Fibroblast of peridontal ligament (primary cell): ENCODE measurements at regions not wholly inside any gene's neighbourhood (a gene's known extent, or its start where the extent isn't known, plus 50 kb on each side); places are given as distances from the start of the nearest gene placed in this dataset.

Experiments used
- DNase-seq: peaks from one replicate; pipeline ENCODE4 v3.0.0-alpha.2; 2010; ENCODE audit errors: extremely low read depth

GRCh38 chr1:234704106-234704887, 94.3 kb upstream of the IRF2BP2 start:
- no peak for DNase-seq

GRCh38 chr1:234702342-234703000, 92.5 kb upstream of the IRF2BP2 start:
- peak; percentile 39 for DNase-seq

DNA sequence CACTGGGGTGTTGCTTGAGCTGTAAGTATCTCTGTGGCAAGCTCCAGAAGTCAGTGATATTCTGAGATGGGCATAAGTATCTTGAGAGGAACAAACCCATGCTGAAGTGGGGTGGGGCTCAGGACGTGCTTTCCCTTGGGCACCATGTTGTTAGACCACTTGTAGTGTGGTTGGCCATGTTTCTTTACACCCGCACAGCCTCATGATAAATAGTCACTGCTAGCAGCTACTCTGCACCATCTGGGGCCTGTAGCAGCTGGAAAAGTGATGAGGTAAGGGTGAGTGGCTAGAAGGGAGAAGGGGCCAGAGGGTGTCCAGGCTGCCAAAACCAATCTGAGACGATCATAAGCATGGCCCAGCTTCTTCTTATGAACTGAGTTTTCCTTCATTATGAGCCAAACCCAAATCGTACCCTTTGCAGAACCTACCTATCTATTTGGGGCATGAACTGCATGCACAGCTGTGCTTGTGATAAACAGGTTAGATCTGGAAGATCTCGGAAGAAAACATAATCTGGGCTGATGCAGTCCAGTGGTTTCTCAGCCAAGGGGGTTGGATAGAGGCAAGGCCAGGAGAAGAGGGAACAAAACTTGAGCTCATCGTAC, 91.9 kb upstream of the IRF2BP2 start:
- DNase-seq: no peak

DNA sequence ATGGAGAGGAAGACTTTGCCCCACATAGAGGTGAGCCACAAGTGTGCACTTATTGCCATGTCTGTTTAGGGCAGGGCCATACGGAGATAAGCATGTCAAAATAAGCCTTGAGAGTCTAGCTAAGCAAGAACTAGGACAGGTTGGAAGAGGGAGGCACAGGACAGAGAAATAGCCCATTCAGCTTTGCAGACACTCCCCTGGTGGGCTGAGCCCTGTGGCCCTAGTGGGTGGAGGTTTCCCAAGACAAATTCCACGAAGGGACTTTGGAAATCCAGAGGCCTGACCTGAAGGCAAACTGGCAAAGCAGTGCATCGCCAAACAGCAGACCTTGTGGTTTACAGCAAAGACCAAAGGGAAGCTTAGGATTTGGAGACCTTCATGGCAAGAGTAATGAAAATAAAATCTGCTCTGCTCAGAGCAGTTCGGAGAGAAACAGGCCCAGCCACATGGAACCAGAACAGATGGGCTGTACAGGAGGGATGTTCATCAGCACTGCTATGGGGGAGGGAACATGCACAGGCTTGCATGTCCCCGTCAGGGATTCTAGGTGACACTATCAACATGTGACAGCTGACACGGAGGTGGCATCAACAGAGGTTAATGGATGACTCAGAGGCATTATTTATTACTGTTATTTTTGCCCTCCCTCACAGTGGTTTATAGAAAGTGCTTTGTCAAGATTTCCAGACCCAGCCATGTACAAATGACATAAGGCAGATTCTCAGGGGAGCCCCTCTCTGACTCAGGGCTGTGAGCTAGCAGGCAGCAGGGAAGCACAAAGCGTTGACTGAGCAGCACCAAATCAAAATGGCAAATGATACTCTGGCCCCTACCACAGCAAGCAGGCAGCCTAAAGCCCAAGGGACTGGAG, 90.1 kb upstream of the IRF2BP2 start:
- DNase-seq: peak; percentile 58

- DNase-seq: no peak
Measured at GRCh38 chr1:234698686-234699085, 88.7 kb upstream of the IRF2BP2 start.

DNA sequence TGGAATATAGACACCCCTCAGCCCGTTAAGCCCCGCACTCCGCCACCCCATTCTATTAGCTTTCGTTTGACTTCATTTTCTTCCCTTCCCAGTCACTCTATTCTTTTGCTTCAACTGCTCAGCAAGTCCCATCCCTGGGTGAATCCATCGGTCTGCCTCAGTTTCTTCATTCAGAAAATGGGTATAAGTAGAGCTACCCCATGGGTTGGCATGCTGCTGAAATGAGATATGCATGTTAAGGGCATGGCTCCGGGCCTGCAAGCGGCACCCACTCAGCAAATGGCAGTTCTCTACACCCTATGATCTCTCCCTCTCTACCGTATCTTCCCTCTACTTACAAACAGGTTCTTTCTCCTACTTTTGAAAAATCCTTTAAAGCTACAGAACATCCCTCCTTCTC, 87.8 kb upstream of the IRF2BP2 start:
- DNase-seq: no peak

GRCh38 chr1:234697015-234697414, 87.0 kb upstream of the IRF2BP2 start:
- DNase-seq: peak; percentile 87

DNA sequence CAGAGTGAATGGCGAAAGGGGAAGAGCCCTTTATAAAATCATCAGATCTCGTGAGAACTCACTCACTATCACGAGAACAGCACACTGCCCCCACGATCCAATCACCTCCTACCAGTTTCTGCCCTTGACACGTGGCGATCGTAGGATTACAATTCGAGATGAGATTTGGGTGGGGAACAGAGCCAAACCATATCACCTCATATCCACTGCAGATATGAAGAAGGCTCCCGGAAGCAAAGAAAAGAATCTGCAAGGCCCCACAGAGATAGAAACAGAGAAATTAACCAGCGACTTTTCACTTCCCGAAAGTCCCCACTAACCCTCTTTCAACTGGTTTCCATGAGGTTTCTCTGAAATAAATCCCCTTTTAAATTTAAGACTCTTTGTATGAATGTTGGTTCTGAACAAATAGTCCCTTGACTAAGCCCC, 86.2 kb upstream of the IRF2BP2 start:
- no peak for DNase-seq

- DNase-seq: no peak
Measured at GRCh38 chr1:234694661-234695060, 84.7 kb upstream of the IRF2BP2 start.

DNA sequence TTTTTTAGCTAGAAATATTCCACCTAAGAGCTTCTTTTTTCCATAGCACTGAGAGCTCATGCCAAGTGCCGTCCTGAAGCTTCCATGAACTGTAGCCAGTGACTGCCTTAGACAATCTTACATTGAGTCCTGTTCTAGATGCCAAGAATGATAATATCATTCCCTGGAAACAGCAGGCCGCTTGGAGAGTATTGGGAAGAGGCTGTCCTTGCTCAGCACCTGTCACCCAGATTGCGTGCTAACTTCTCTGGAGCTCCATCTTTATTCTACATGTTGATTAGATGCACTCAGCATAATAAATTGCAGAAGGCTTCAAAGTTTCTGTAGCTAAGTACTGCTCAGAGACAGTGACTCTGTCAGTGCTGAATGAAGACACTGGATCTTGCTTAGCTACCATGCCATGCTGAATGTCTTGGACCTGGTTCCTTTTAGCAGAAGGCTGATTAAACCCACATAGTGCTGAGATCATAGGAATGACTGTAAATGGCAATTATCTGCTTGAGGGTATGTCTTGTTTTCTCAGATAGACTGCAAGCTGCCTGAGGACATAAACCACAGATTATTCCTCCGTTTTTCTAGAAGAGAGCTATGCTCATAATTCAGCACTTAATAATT, 83.1 kb upstream of the IRF2BP2 start:
- no peak for DNase-seq

- peak; percentile 65 for DNase-seq
Measured at GRCh38 chr1:234691567-234691966, 81.6 kb upstream of the IRF2BP2 start.

DNA sequence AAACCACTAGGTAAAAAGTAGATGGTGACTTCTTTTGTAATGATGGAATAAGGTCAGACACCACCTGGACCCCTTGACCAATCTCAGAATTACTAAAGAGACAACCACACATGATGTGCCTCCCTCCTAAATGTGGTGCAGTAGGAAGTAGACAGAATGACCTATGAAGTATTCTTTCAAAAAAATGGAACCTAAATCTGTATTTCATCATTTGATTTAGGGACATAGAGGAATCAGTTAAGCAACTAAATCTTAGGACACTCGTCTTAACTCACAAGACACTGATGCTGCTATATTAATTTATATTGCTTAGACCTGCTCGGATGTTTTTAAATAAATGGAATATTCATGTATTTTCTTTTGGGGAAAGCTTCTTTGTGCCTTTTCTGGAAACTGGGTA, 80.9 kb upstream of the IRF2BP2 start:
- DNase-seq: no peak

GRCh38 chr1:234689236-234689635, 79.3 kb upstream of the IRF2BP2 start:
- DNase-seq: no peak

- DNase-seq: peak; percentile 66
Measured at GRCh38 chr1:234687011-234687410, 77.0 kb upstream of the IRF2BP2 start.

DNA sequence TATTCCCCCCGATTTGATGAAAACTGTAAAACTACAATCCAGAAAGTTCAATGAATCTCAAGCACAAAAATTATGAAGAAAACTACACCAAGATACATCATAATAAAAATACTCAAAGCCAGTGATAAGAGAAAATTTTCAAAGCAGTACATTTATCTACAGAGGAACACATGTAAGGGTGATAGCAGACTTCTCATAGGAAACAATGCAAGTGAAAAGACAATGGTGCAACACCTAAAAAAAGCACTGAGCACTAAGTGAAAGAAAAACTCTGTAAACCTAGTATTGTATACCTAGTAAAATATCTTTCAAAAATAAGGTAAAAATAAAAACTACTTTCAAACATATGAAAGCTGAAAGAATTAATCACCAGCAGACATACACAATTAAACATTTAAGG, 76.1 kb upstream of the IRF2BP2 start:
- DNase-seq: no peak

DNA sequence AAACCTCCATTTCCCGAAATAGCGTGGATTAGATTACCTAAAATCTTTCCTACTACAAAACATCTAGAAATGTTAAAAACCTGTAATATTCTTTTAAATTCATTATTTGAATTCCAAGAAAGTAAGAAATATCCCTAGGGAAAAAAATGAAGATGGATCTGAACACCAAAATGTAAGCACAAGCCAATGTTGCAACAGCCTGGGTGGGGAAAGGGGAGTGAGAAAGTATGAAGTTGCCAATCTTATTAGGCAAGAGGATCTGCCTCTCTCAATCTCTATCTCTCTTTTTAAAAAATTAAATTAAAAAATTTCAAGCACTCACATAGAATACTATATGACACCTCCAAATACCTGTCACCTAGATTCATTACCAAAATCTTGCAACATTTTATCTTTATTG, 74.9 kb upstream of the IRF2BP2 start:
- peak; percentile 55 for DNase-seq

- peak; percentile 84 for DNase-seq
Measured at GRCh38 chr1:234683861-234684632, 74.1 kb upstream of the IRF2BP2 start.

DNA sequence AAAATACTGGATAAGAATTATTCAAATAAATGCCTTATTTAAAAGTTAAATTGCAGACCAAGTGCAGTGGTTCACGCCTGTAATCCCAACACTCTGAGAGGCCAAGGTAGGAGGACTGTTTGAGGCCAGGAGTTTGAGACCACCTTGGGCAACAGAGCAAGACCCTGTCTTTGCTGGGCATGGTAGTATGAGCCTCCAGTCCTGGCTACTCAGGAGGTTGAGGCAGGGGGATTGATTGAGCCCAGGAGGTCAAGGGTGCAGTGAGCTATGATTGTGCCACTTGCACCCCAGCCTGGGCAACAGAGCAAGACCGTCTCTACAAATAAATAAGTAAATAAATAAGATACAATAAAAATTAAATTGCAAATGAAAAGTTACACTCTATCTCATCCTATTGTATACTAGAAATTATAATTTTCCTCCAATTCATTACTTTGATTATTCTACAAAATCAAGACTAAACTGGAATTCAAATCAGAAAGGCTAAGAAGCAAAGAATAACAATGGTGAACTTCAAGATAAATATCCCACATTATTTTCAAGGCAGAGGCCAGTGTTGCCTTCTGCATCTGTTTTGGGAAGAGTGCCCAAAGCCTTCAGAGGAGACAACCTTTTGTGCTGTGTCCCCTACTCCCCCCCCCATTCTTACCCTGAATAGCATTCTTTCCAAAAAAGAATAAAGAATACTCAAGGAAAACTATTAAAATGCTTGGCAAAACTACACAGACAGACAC, 73.3 kb upstream of the IRF2BP2 start:
- DNase-seq: no peak

DNA sequence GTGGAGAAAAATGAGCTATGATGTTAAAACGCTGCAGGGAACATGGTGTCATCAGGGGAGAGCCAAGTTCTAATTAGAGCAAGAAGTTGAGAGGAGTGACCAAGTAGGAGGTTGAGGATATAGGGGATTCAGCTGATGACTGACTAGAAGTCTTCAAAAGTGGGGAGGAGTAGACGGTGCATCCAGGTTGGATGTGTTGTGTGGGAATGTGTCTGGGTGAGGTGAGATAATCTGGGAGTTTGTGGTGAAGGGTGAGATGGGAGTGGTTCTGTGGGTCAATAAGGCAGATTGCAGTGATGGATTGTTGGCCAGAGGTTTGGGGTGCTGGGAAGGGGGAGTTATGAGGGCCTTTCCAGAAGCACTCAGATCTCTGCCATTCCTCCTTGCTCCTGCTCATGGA, 72.0 kb upstream of the IRF2BP2 start:
- DNase-seq: no peak

- no peak for DNase-seq
Measured at GRCh38 chr1:234681065-234681464, 71.1 kb upstream of the IRF2BP2 start.
